Heart left ventricle (tissue), 13 donors: ENCODE measurements at regions not wholly inside any gene's neighbourhood (a gene's known extent, or its start where the extent isn't known, plus 50 kb on each side); places are given as distances from the start of the nearest gene placed in this dataset.

ENCODE experiments used
- CTCF ChIP-seq, 12 donors: fragments of 200-600 bp; sonication (generic) in 4 of 12; IDR thresholded peaks; one replicate each; pipeline versions ENCODE4 v1.5.0 to v1.8.0; 2018 to 2022; ENCODE audit warnings: antibody characterized with exemption in 12 of 12, mild to moderate bottlenecking in 5 of 12
- POLR2A ChIP-seq, 2 donors: fragments of 450-650 bp; IDR thresholded peaks; one replicate each; pipeline ENCODE4 v1.6.1; 2017; ENCODE audit warnings: antibody characterized with exemption in 2 of 2, mild to moderate bottlenecking in 2 of 2, moderate library complexity in 2 of 2
- donor health status: ischemic (EF 13 %, LVEDD 7.1; RV severe dilation, severe dysfunction).
- donor health status: DM: no; HTN: yes; CAD: no.
- donor health status: DM: no; HTN: no; CAD: no.
- donor health status: ischemic (EF 25% LVEDD 6.9; RV normal size, moderate dysfunction).
- donor health status: ischemic (EF 25% LVEDD 5.7; RV mildly dilated, moderate dysfunction).
- donor health status: ischemic (EF 35%, LVEDD 5.7; RV mildly dilated, moderate dysfunction).
- donor health status: nonischemic (EF 11% LVEDD 7.7; RV severe dilation, severe dysfunction).
- donor health status: DM: yes; HTN: yes; CAD: no.
- donor health status: PGD.
- donor health status: ischemic (EF 29% LVEDD 5.4; RV normal size, mild dysfunction).
- donor health status: nonischemic (EF 23%, LVEDD 6.1; RV moderate dilation, normal function).

- TF ChIP-seq CTCF (IDR thresholded peaks at IDR 0.05) (no peak), POLR2A (IDR thresholded peaks at IDR 0.05) (no peak)
Measured at GRCh38 chr6:28661097-28661713, 135.5 kb downstream of the GPX5 start.
